ENCODE measurements at regions not wholly inside any gene's neighbourhood (a gene's known extent, or its start where the extent isn't known, plus 50 kb on each side); places are given as distances from the start of the nearest gene placed in this dataset.

GRCh38 chrX:109880629-109881028 is 122.3 kb upstream of the TMEM164 start:
- Histone ChIP-seq H3K27ac (ENCODE audit: control insufficient read depth, insufficient read depth) (no peak overlapping the region), H3K9ac (ENCODE audit: control insufficient read depth, insufficient read depth, low read length) (no peak overlapping the region), H3K36me3 (ENCODE audit: control insufficient read depth in 2 of 2, insufficient read depth in 2 of 2, low read length in 1 of 2) (no peaks in the 10 kb centered on the region), H3K4me1 (ENCODE audit: control insufficient read depth, insufficient read depth, low read length) (no peaks in the 10 kb centered on the region), H4K20me1 (ENCODE audit: control insufficient read depth, insufficient read depth) (no peaks in the 10 kb centered on the region), H3K4me3 (no peak overlapping the region), H3K9me3 (replicated peaks; ENCODE audit: control insufficient read depth, insufficient read depth, low read length) (no peaks in the 10 kb centered on the region), H3K4me2 (ENCODE audit: control insufficient read depth, insufficient read depth) (no peak overlapping the region), H3K79me2 (ENCODE audit: control insufficient read depth, insufficient read depth, low read length) (no peaks in the 10 kb centered on the region), H2AFZ (ENCODE audit: control insufficient read depth, low read depth, low read length) (no peak overlapping the region), H3K27me3 (replicated peaks in 1 of 2; ENCODE audit: control insufficient read depth in 2 of 2, insufficient read depth in 2 of 2, low read length in 1 of 2) (no peaks in the 10 kb centered on the region)
- WGBS (ENCODE audit: insufficient coverage, insufficient replicate concordance, low lambda C conversion rate, missing lambda C conversion rate): 0% methylated on average over 2 of the region's 2 CpGs
- POLR2A ChIA-PET: interaction anchor here (0.7 to 1.5 kb wide), 7 partner anchors 9 to 201 kb away, joined by 3 to 5 read pairs (median 4); no protein-coding TSS in a partner anchor
- no TSS peak for BruUV-seq (replicated peaks)
- ATAC-seq (peak; percentile 98), FAIRE-seq (no peak), DNase-seq (ENCODE audit: low read depth, low spot score) (peak; percentile 39)
- intact Hi-C loops (cut with micrococcal nuclease; ENCODE audit: unreplicated experiment) (no loop called here), in situ Hi-C loops (cut with MboI) (loop anchor here (5.0 kb wide), 1 partner anchor 163 kb away; no protein-coding TSS in a partner anchor)
- CTCF ChIA-PET: interaction anchor here (0.7 to 8.8 kb wide), 7 partner anchors 8 to 395 kb away, joined by 3 to 98 read pairs (median 29); no protein-coding TSS in a partner anchor
- RAD21 ChIA-PET (ENCODE audit: unreplicated experiment): interaction anchor here (0.8 to 4.5 kb wide), 9 partner anchors 9 to 344 kb away, joined by 3 to 48 read pairs (median 7); partner anchors contain the start of gene NXT2
- SMC1A ChIA-PET (ENCODE audit: uncharacterized antibody, unreplicated experiment): interaction anchor here (0.7 to 5.8 kb wide), 14 partner anchors 9 to 395 kb away, joined by 3 to 56 read pairs (median 8); no protein-coding TSS in a partner anchor
- TF ChIP-seq SREBF1 (IDR thresholded peaks at IDR 0.05; ENCODE audit: low read length): no peak
- TF ChIP-seq CEBPZ (IDR thresholded peaks at IDR 0.05; ENCODE audit: low read depth, low read length): no peak
- TF ChIP-seq POLR2AphosphoS2 (IDR thresholded peaks at IDR 0.05; ENCODE audit: low read depth, low read length): no peak
- TF ChIP-seq EP300 (IDR thresholded peaks at IDR 0.05; ENCODE audit: borderline replicate concordance in 1 of 2, control insufficient read depth in 1 of 2, low read depth in 2 of 2, low read length in 2 of 2): peak in 1 of 2 experiments; percentile 28; a peak in 1 of 4 replicates
- TF ChIP-seq ZNF24 (IDR thresholded peaks at IDR 0.05): no peak
- no peak for TF ChIP-seq PAX8 (IDR thresholded peaks at IDR 0.05)
- TF ChIP-seq PKNOX1 (IDR thresholded peaks at IDR 0.05): peak; percentile 48; the same call in 1 of the 2 replicates
- TF ChIP-seq DPF2 (IDR thresholded peaks at IDR 0.05): no peak
- no peak for TF ChIP-seq STAT3 (IDR thresholded peaks at IDR 0.05; ENCODE audit: low read depth, low read length)
- TF ChIP-seq NRF1 (conservative IDR thresholded peaks at IDR 0.05; ENCODE audit: low read depth, low read length): no peak
- TF ChIP-seq BHLHE40 (IDR thresholded peaks at IDR 0.05; ENCODE audit: borderline replicate concordance in 1 of 2, low read depth in 2 of 2, low read length in 1 of 2): no peak
- TF ChIP-seq PAX5 (IDR thresholded peaks at IDR 0.05; ENCODE audit: borderline replicate concordance, low read depth, low read length): no peak
- TF ChIP-seq MTA2 (IDR thresholded peaks at IDR 0.05; ENCODE audit: low read depth): peak; percentile 54; the same call in 1 of the 2 replicates
- TF ChIP-seq ETV6 (conservative IDR thresholded peaks at IDR 0.05 in 1 of 2, IDR thresholded peaks at IDR 0.05 in 1 of 2; ENCODE audit: borderline replicate concordance in 1 of 2, low read depth in 1 of 2): no peak
- no peak for TF ChIP-seq ZBTB4 (CRISPR knock-in tag; IDR thresholded peaks at IDR 0.05)
- TF ChIP-seq SP1 (IDR thresholded peaks at IDR 0.05; ENCODE audit: low read depth, low read length): no peak
